ENCODE measurements at regions not wholly inside any gene's neighbourhood (a gene's known extent, or its start where the extent isn't known, plus 50 kb on each side); places are given as distances from the start of the nearest gene placed in this dataset.

- H3K4me3 ChIP-seq (ENCODE audit: control extremely low read depth in 1 of 5, extremely low read depth in 1 of 5, insufficient read depth in 1 of 5, low read depth in 2 of 5, low read length in 4 of 5): no peak overlapping the region
- Mint-ChIP-seq H3K27me3 (no peaks in the 10 kb centered on the region), H3K4me1 (no peaks in the 10 kb centered on the region), H3K27ac (no peak overlapping the region), H3K9me3 (ENCODE audit: insufficient read depth) (no peaks in the 10 kb centered on the region), H3K4me3 (no peak overlapping the region)
- H4K20me1 ChIP-seq (ENCODE audit: control insufficient read depth, insufficient read depth, low read length, poor library complexity, severe bottlenecking): no peaks in the 10 kb centered on the region
- intact Hi-C loops (cut with micrococcal nuclease): no loop called here
- no peak for DNase-seq
- CTCF ChIA-PET: no interaction called here
- TF ChIP-seq CTCF (IDR thresholded peaks at IDR 0.05): no peak
- TF ChIP-seq EZH2 (IDR thresholded peaks at IDR 0.05; ENCODE audit: borderline replicate concordance, insufficient read depth, low read depth, low read length, poor library complexity, severe bottlenecking): no peak
- H3K27me3 ChIP-seq (replicated peaks in 1 of 4; ENCODE audit: control extremely low read depth in 1 of 4, control insufficient read depth in 3 of 4, insufficient read depth in 4 of 4, low read length in 3 of 4): no peaks in the 10 kb centered on the region
- no peaks in the 10 kb centered on the region for H3K4me1 ChIP-seq (ENCODE audit: control insufficient read depth in 2 of 2, insufficient read depth in 2 of 2, low read length in 2 of 2)
- ATAC-seq (ENCODE audit: low read depth): no peak
- POLR2A ChIA-PET: no interaction called here
- no peak overlapping the region for H3K4me2 ChIP-seq (replicated peaks; ENCODE audit: low read depth, low read length, poor library complexity, severe bottlenecking)
- no peaks in the 10 kb centered on the region for H3K36me3 ChIP-seq (replicated peaks in 1 of 2; ENCODE audit: control extremely low read depth in 1 of 2, control insufficient read depth in 1 of 2, extremely low read depth in 1 of 2, insufficient read depth in 2 of 2, low read length in 1 of 2)
- no peak overlapping the region for H2AFZ ChIP-seq (ENCODE audit: insufficient read depth, low read depth, low read length, poor library complexity, severe bottlenecking)
- peaks cover 0 to 10% (median 0%) of the 10 kb centered on the region in 3 donors for H3K9me3 ChIP-seq (ENCODE audit: control extremely low read depth in 1 of 3, control insufficient read depth in 2 of 3, insufficient read depth in 1 of 3, low read length in 2 of 3)
- H3K79me2 ChIP-seq (ENCODE audit: control insufficient read depth, insufficient read depth, low read length): no peaks in the 10 kb centered on the region
- WGBS (ENCODE audit: insufficient coverage): 87% methylated on average over 19 of the region's 20 CpGs
- no peak overlapping the region for H3K9ac ChIP-seq (ENCODE audit: low read length)
- no peak overlapping the region for H3K27ac ChIP-seq (ENCODE audit: low read length in 2 of 2)
Observed at GRCh38 chr22:49040754-49041467, 786.8 kb downstream of the BRD1 start.

GRCh38 chr22:49040111-49040510 is 787.6 kb downstream of the BRD1 start:
- TF ChIP-seq EZH2 (IDR thresholded peaks at IDR 0.05; ENCODE audit: borderline replicate concordance, insufficient read depth, low read depth, low read length, poor library complexity, severe bottlenecking) (no peak), CTCF (IDR thresholded peaks at IDR 0.05) (no peak)
- CTCF ChIA-PET: no interaction called here
- Histone ChIP-seq H2AFZ (ENCODE audit: insufficient read depth, low read depth, low read length, poor library complexity, severe bottlenecking) (no peak overlapping the region), H3K36me3 (replicated peaks in 1 of 2; ENCODE audit: control extremely low read depth in 1 of 2, control insufficient read depth in 1 of 2, extremely low read depth in 1 of 2, insufficient read depth in 2 of 2, low read length in 1 of 2) (no peaks in the 10 kb centered on the region), H3K79me2 (ENCODE audit: control insufficient read depth, insufficient read depth, low read length) (no peaks in the 10 kb centered on the region), H3K27ac (ENCODE audit: low read length in 2 of 2) (no peak overlapping the region), H4K20me1 (ENCODE audit: control insufficient read depth, insufficient read depth, low read length, poor library complexity, severe bottlenecking) (no peaks in the 10 kb centered on the region), H3K4me1 (ENCODE audit: control insufficient read depth in 2 of 2, insufficient read depth in 2 of 2, low read length in 2 of 2) (no peaks in the 10 kb centered on the region), H3K4me3 (ENCODE audit: control extremely low read depth in 1 of 5, extremely low read depth in 1 of 5, insufficient read depth in 1 of 5, low read depth in 2 of 5, low read length in 4 of 5) (no peak overlapping the region), H3K27me3 (replicated peaks in 1 of 4; ENCODE audit: control extremely low read depth in 1 of 4, control insufficient read depth in 3 of 4, insufficient read depth in 4 of 4, low read length in 3 of 4) (no peaks in the 10 kb centered on the region), H3K9ac (ENCODE audit: low read length) (no peak overlapping the region), H3K9me3 (ENCODE audit: control extremely low read depth in 1 of 3, control insufficient read depth in 2 of 3, insufficient read depth in 1 of 3, low read length in 2 of 3) (peaks cover 0 to 13% (median 0%) of the 10 kb centered on the region in 3 donors), H3K4me2 (replicated peaks; ENCODE audit: low read depth, low read length, poor library complexity, severe bottlenecking) (no peak overlapping the region)
- DNase-seq (no peak), ATAC-seq (ENCODE audit: low read depth) (no peak)
- POLR2A ChIA-PET: no interaction called here
- WGBS (ENCODE audit: insufficient coverage): 87% methylated on average over 6 of the region's 8 CpGs
- no peaks in the 10 kb centered on the region for H3K4me1 Mint-ChIP-seq
- no peak overlapping the region for H3K4me3 Mint-ChIP-seq
- no peaks in the 10 kb centered on the region for H3K9me3 Mint-ChIP-seq (ENCODE audit: insufficient read depth)
- no peak overlapping the region for H3K27ac Mint-ChIP-seq
- no peaks in the 10 kb centered on the region for H3K27me3 Mint-ChIP-seq
- intact Hi-C loops (cut with micrococcal nuclease): no loop called here
